GM21786 (cell line): ENCODE measurements at regions not wholly inside any gene's neighbourhood (a gene's known extent, or its start where the extent isn't known, plus 50 kb on each side); places are given as distances from the start of the nearest gene placed in this dataset.
A peak's percentile ranks its signal among the peaks of the same experiment; 100 is the strongest.
"Not testable (repeated sequence)": the region's sequence is repeated elsewhere in the genome, so short reads cannot be mapped to it uniquely, and the experiment has no call there.

Source experiments
- ATAC-seq: cut with Tn5 transposase; IDR thresholded peaks from one replicate; pipeline ENCODE4 v1.9.1; 2021; ENCODE audit not compliant: unreplicated experiment

GRCh38 chr13:44678197-44678596 lies 102.1 kb upstream of the TSC22D1 start:
- ATAC-seq, result no peak

- ATAC-seq, result no peak
Measured at GRCh38 chr13:44676534-44676933, 100.4 kb upstream of the TSC22D1 start.

- ATAC-seq, result no peak
Measured at GRCh38 chr13:44669534-44669933, 93.4 kb upstream of the TSC22D1 start.

- no peak for ATAC-seq
Measured at GRCh38 chr13:44668688-44669087, 92.6 kb upstream of the TSC22D1 start.

GRCh38 chr13:44667943-44668342 lies 91.8 kb upstream of the TSC22D1 start:
- ATAC-seq, result peak; percentile 76

GRCh38 chr13:44666538-44666937 lies 90.4 kb upstream of the TSC22D1 start:
- not testable (repeated sequence) for ATAC-seq

- no peak for ATAC-seq
Measured at GRCh38 chr13:44664308-44664707, 88.2 kb upstream of the TSC22D1 start.

GRCh38 chr13:44662515-44662914 lies 86.4 kb upstream of the TSC22D1 start:
- ATAC-seq, result no peak

- ATAC-seq, result no peak
Measured at GRCh38 chr13:44661936-44662335, 85.8 kb upstream of the TSC22D1 start.

- ATAC-seq, result no peak
Measured at GRCh38 chr13:44660050-44660449, 83.9 kb upstream of the TSC22D1 start.

- no peak for ATAC-seq
Measured at GRCh38 chr13:44652962-44653660, 77.0 kb upstream of the TSC22D1 start.

GRCh38 chr13:44652168-44652567 lies 76.0 kb upstream of the TSC22D1 start:
- ATAC-seq, result no peak

- no peak for ATAC-seq
Measured at GRCh38 chr13:44651724-44652123, 75.6 kb upstream of the TSC22D1 start.

- ATAC-seq, result no peak
Measured at GRCh38 chr13:44651209-44651608, 75.1 kb upstream of the TSC22D1 start.

GRCh38 chr13:44649834-44650233 lies 73.7 kb upstream of the TSC22D1 start:
- ATAC-seq, result no peak

GRCh38 chr13:44649104-44649428 lies 72.9 kb upstream of the TSC22D1 start:
- ATAC-seq, result no peak

GRCh38 chr13:44648392-44649103 lies 72.4 kb upstream of the TSC22D1 start:
- ATAC-seq, result no peak

- not testable (repeated sequence) for ATAC-seq
Measured at GRCh38 chr13:44647560-44647959, 71.4 kb upstream of the TSC22D1 start.

- ATAC-seq, result no peak
Measured at GRCh38 chr13:44646044-44646443, 69.9 kb upstream of the TSC22D1 start.

- ATAC-seq, result no peak
Measured at GRCh38 chr13:44643256-44643655, 67.1 kb upstream of the TSC22D1 start.

- ATAC-seq, result no peak
Measured at GRCh38 chr13:44637581-44637980, 61.5 kb upstream of the TSC22D1 start.

GRCh38 chr13:44629465-44630183 lies 53.5 kb upstream of the TSC22D1 start:
- ATAC-seq, result no peak
